HEK293T (cell line): ENCODE measurements at regions not wholly inside any gene's neighbourhood (a gene's known extent, or its start where the extent isn't known, plus 50 kb on each side); places are given as distances from the start of the nearest gene placed in this dataset.

Experiments used
- CTCF ChIA-PET: fragments of 350-600 bp; formaldehyde crosslinking; extraction: SDS; loops from one replicate; lab custom pipeline; 2021; ENCODE audit warnings: antibody characterized with exemption, inconsistent platforms; lab: Yijun Ruan, JAX
- POLR2A ChIA-PET: fragments of 350-600 bp; formaldehyde crosslinking; extraction: SDS; loops from one replicate; lab custom pipeline; 2020; ENCODE audit warnings: antibody characterized with exemption, inconsistent platforms; lab: Yijun Ruan, JAX
- DNase-seq: peaks from one replicate; pipeline ENCODE4 v3.0.0; 2012; ENCODE audit warnings: mixed read lengths; ENCODE audit errors: extremely low spot score
- ARNT ChIP-seq: fragments of 450-650 bp; IDR thresholded peaks from 2 replicates; pipeline ENCODE4 v1.6.1; 2017; ENCODE audit warnings: mild to moderate bottlenecking
- BHLHE40 ChIP-seq: fragments of 450-650 bp; IDR thresholded peaks from 2 replicates; pipeline ENCODE4 v1.6.1; 2016; ENCODE audit warnings: mild to moderate bottlenecking, moderate library complexity, borderline replicate concordance
- CTBP1 ChIP-seq: fragments of 450-650 bp; IDR thresholded peaks from 2 replicates; pipeline ENCODE4 v1.6.1; 2016; ENCODE audit warnings: borderline replicate concordance
- ELF4 ChIP-seq: fragments of 450-650 bp; IDR thresholded peaks from 2 replicates; pipeline ENCODE4 v1.6.1; 2017; ENCODE audit warnings: antibody characterized with exemption
- FOXA1 ChIP-seq: fragments of 450-650 bp; IDR thresholded peaks from 2 replicates; pipeline ENCODE4 v1.6.1; 2016; ENCODE audit warnings: mild to moderate bottlenecking
- FOXK2 ChIP-seq: fragments of 450-650 bp; IDR thresholded peaks from 2 replicates; pipeline ENCODE4 v1.6.1; 2016; ENCODE audit warnings: mild to moderate bottlenecking
- FOXM1 ChIP-seq: fragments of 450-650 bp; IDR thresholded peaks from 2 replicates; pipeline ENCODE4 v1.6.1; 2017; ENCODE audit warnings: mild to moderate bottlenecking, borderline replicate concordance
- HDGF ChIP-seq: fragments of 450-650 bp; IDR thresholded peaks from 2 replicates; pipeline ENCODE4 v1.6.1; 2017; ENCODE audit warnings: antibody characterized with exemption, borderline replicate concordance
- L3MBTL2 ChIP-seq: fragments of 450-650 bp; conservative IDR thresholded peaks from 2 replicates; pipeline ENCODE4 v1.6.1; 2016; ENCODE audit warnings: mild to moderate bottlenecking
- LEF1 ChIP-seq: fragments of 450-650 bp; IDR thresholded peaks from 2 replicates; pipeline ENCODE4 v1.6.1; 2017; ENCODE audit warnings: mild to moderate bottlenecking, borderline replicate concordance
- NFRKB ChIP-seq: fragments of 450-650 bp; IDR thresholded peaks from 2 replicates; pipeline ENCODE4 v1.6.1; 2016; ENCODE audit warnings: mild to moderate bottlenecking, moderate library complexity
- PKNOX1 ChIP-seq: fragments of 450-650 bp; IDR thresholded peaks from 2 replicates; pipeline ENCODE4 v1.6.1; 2016
- SP1 ChIP-seq: fragments of 450-650 bp; IDR thresholded peaks from 2 replicates; pipeline ENCODE4 v1.6.1; 2017
- SUZ12 ChIP-seq: fragments of 450-650 bp; IDR thresholded peaks from 2 replicates; pipeline ENCODE4 v1.6.1; 2016; ENCODE audit warnings: mild to moderate bottlenecking
- TARDBP ChIP-seq: fragments of 450-650 bp; IDR thresholded peaks from 2 replicates; pipeline ENCODE4 v1.6.1; 2016
- ZNF384 ChIP-seq: fragments of 450-650 bp; IDR thresholded peaks from 2 replicates; pipeline ENCODE4 v1.6.1; 2016

- ChIA-PET CTCF (no interaction called here), POLR2A (no interaction called here)
- no peak for TF ChIP-seq SUZ12
- no peak for TF ChIP-seq FOXK2
- no peak for TF ChIP-seq TARDBP
- TF ChIP-seq NFRKB: no peak
- TF ChIP-seq LEF1: no peak
- no peak for TF ChIP-seq PKNOX1
- DNase-seq: no peak
Observed at GRCh38 chr9:86168256-86168655, 68.9 kb upstream of the GOLM1 start.

GRCh38 chr9:86166546-86166945 lies 67.2 kb upstream of the GOLM1 start:
- POLR2A ChIA-PET: no interaction called here
- no peak for DNase-seq
- CTCF ChIA-PET: no interaction called here
- TF ChIP-seq FOXA1: no peak
- no peak for TF ChIP-seq FOXM1
- no peak for TF ChIP-seq FOXK2
- TF ChIP-seq LEF1: no peak
- TF ChIP-seq L3MBTL2: no peak
- no peak for TF ChIP-seq ELF4
- TF ChIP-seq HDGF: no peak
- TF ChIP-seq SUZ12: no peak
- TF ChIP-seq BHLHE40: no peak
- TF ChIP-seq ARNT: no peak
- no peak for TF ChIP-seq SP1
- no peak for TF ChIP-seq ZNF384
- no peak for TF ChIP-seq CTBP1

GRCh38 chr9:86163503-86163902 lies 64.1 kb upstream of the GOLM1 start:
- CTCF ChIA-PET: no interaction called here

More at GRCh38 chr9:86163503-86163902, 64.1 kb upstream of the GOLM1 start:
- TF ChIP-seq CTBP1: no peak
- no peak for TF ChIP-seq SP1
- no peak for TF ChIP-seq L3MBTL2
- TF ChIP-seq PKNOX1: no peak
- no peak for TF ChIP-seq TARDBP
- no peak for TF ChIP-seq FOXA1
- TF ChIP-seq ZNF384: no peak
- no peak for DNase-seq
- POLR2A ChIA-PET: interaction anchor here (1.1 kb wide), 1 partner anchor 21 kb away, joined by 3 read pairs; no protein-coding TSS in a partner anchor
